Hematopoietic multipotent progenitor cell treated with erythropoietin and hydrocortisone succinate and interleukin-3 and kit ligand, for 8 days (in vitro differentiated cells): ENCODE measurements at regions not wholly inside any gene's neighbourhood (a gene's known extent, or its start where the extent isn't known, plus 50 kb on each side); places are given as distances from the start of the nearest gene placed in this dataset.
"Not testable (repeated sequence)": the region's sequence is repeated elsewhere in the genome, so short reads cannot be mapped to it uniquely, and the experiment has no call there.

Experiments used
- DNase-seq: peaks from one replicate; pipeline ENCODE4 v3.0.0-alpha.2; 2015

- no peak for DNase-seq
Observed at GRCh38 chr3:118641608-118642007, 393.0 kb downstream of the IGSF11 start.

GRCh38 chr3:118671192-118671591 lies 363.5 kb downstream of the IGSF11 start:
- DNase-seq = no peak

- no peak for DNase-seq
Observed at GRCh38 chr3:118675305-118675704, 359.3 kb downstream of the IGSF11 start.

GRCh38 chr3:118678663-118679062 lies 356.0 kb downstream of the IGSF11 start:
- not testable (repeated sequence) for DNase-seq

GRCh38 chr3:118682921-118683320 lies 351.7 kb downstream of the IGSF11 start:
- no peak for DNase-seq

GRCh38 chr3:118683636-118684035 lies 351.0 kb downstream of the IGSF11 start:
- no peak for DNase-seq

- no peak for DNase-seq
Observed at GRCh38 chr3:118688396-118688884, 346.2 kb downstream of the IGSF11 start.

- no peak for DNase-seq
Observed at GRCh38 chr3:118692416-118692815, 342.2 kb downstream of the IGSF11 start.

- no peak for DNase-seq
Observed at GRCh38 chr3:118705487-118706219, 329.0 kb downstream of the IGSF11 start.

GRCh38 chr3:118707991-118708390 lies 326.7 kb downstream of the IGSF11 start:
- no peak for DNase-seq

- no peak for DNase-seq
Observed at GRCh38 chr3:118710532-118710931, 324.1 kb downstream of the IGSF11 start.

- DNase-seq = no peak
Observed at GRCh38 chr3:118713502-118714207, 321.0 kb downstream of the IGSF11 start.

GRCh38 chr3:118714800-118715199 lies 319.8 kb downstream of the IGSF11 start:
- DNase-seq = no peak

GRCh38 chr3:118729546-118729945 lies 305.1 kb downstream of the IGSF11 start:
- no peak for DNase-seq

GRCh38 chr3:118734664-118735063 lies 300.0 kb downstream of the IGSF11 start:
- no peak for DNase-seq

GRCh38 chr3:118736107-118736506 lies 298.5 kb downstream of the IGSF11 start:
- no peak for DNase-seq

GRCh38 chr3:118740722-118741290 lies 293.8 kb downstream of the IGSF11 start:
- DNase-seq = no peak

GRCh38 chr3:118742760-118743159 lies 291.9 kb downstream of the IGSF11 start:
- DNase-seq = no peak

- DNase-seq = no peak
Observed at GRCh38 chr3:118744186-118744585, 290.5 kb downstream of the IGSF11 start.

GRCh38 chr3:118754406-118755252 lies 280.0 kb downstream of the IGSF11 start:
- DNase-seq = no peak

- DNase-seq = no peak
Observed at GRCh38 chr3:118755253-118755801, 279.3 kb downstream of the IGSF11 start.

- DNase-seq = no peak
Observed at GRCh38 chr3:118760585-118761290, 273.9 kb downstream of the IGSF11 start.
